CD4-positive, alpha-beta T cell (primary cell): ENCODE measurements at regions not wholly inside any gene's neighbourhood (a gene's known extent, or its start where the extent isn't known, plus 50 kb on each side); places are given as distances from the start of the nearest gene placed in this dataset.
"Not testable (repeated sequence)": the region's sequence is repeated elsewhere in the genome, so short reads cannot be mapped to it uniquely, and the experiment has no call there.

Experiments
- ATAC-seq: fragments of 200-7000 bp; cut with Tn5 transposase; one replicate; pipeline ENCODE4 v1.10.0; 2022; ENCODE audit warnings: mild to moderate bottlenecking; ENCODE audit not compliant: poor library complexity
- CTCF ChIA-PET: fragments of 350-600 bp; sonication (Branson Sonifier 250); formaldehyde crosslinking; loops from one replicate; lab custom pipeline; 2021; ENCODE audit warnings: antibody characterized with exemption, inconsistent platforms; lab: Charles Lee
- POLR2A ChIA-PET: fragments of 350-600 bp; sonication (Branson Sonifier 250); formaldehyde crosslinking; loops from one replicate; lab custom pipeline; 2021; ENCODE audit warnings: antibody characterized with exemption, inconsistent platforms; lab: Charles Lee
- DNase-seq, 14 experiments: peaks; one replicate each; pipeline ENCODE4 v3.0.0-alpha.2; 2013 to 2020; ENCODE audit warnings: mixed read lengths in 2 of 14
- H3K27ac ChIP-seq, 2 donors: one replicate each; pipeline versions ENCODE4 v1.5.1 to v1.7.0; 2013; ENCODE audit warnings: low read length in 2 of 2, low read depth in 1 of 2, mild to moderate bottlenecking in 1 of 2
- H3K27me3 ChIP-seq, 2 experiments: 1 replicate in 1 of 2; 2 replicates in 1 of 2; pipeline versions ENCODE4 v1.6.1 to v1.7.0; 2013; ENCODE audit warnings: low read length in 2 of 2, control low read depth in 1 of 2, mild to moderate bottlenecking in 1 of 2, moderate library complexity in 1 of 2; ENCODE audit not compliant: insufficient read depth in 2 of 2, control insufficient read depth in 1 of 2
- H3K36me3 ChIP-seq: one replicate; pipeline ENCODE4 v1.6.1; 2013; ENCODE audit warnings: low read length, control low read depth; ENCODE audit not compliant: insufficient read depth
- H3K4me1 ChIP-seq: one replicate; pipeline ENCODE4 v1.6.1; 2013; ENCODE audit warnings: low read length, control low read depth; ENCODE audit not compliant: insufficient read depth
- H3K4me3 ChIP-seq: one replicate; pipeline ENCODE4 v1.5.1; 2013; ENCODE audit warnings: mild to moderate bottlenecking, low read length, moderate library complexity
- H3K9me3 ChIP-seq, 2 experiments: 1 replicate in 1 of 2; 2 replicates in 1 of 2; pipeline versions ENCODE4 v1.6.1 to v1.7.0; 2013; ENCODE audit warnings: low read length in 2 of 2, mild to moderate bottlenecking in 2 of 2, control low read depth in 1 of 2, moderate library complexity in 1 of 2; ENCODE audit not compliant: control insufficient read depth in 1 of 2, insufficient read depth in 1 of 2
- H3K27ac Mint-ChIP-seq: one replicate; pipeline ENCODE4 v1.8.0; 2020; ENCODE audit warnings: mixed read lengths
- H3K27me3 Mint-ChIP-seq: one replicate; pipeline ENCODE4 v1.8.0; 2021; ENCODE audit warnings: mixed read lengths
- H3K36me3 Mint-ChIP-seq: one replicate; pipeline ENCODE4 v1.8.0; 2021; ENCODE audit warnings: low read depth, mixed read lengths
- H3K4me1 Mint-ChIP-seq: one replicate; pipeline ENCODE4 v1.8.0; 2021; ENCODE audit warnings: low read depth, mixed read lengths
- H3K4me3 Mint-ChIP-seq: one replicate; pipeline ENCODE4 v1.8.0; 2020; ENCODE audit warnings: mild to moderate bottlenecking, mixed read lengths
- H3K9me3 Mint-ChIP-seq: one replicate; pipeline ENCODE4 v1.8.0; 2020; ENCODE audit warnings: mixed read lengths
- CTCF ChIP-seq: fragments of 200-600 bp; IDR thresholded peaks from one replicate; pipeline ENCODE4 v1.8.0; 2022; ENCODE audit warnings: antibody characterized with exemption, mild to moderate bottlenecking
- intact Hi-C, 2 experiments: fragments of 100-400 bp; cut with DNase I in 1 of 2; cut with micrococcal nuclease in 1 of 2; formaldehyde crosslinking; loops; one replicate each; pipeline versions ENCODE4 v1.15.1 to v1.9.0; 2023 to 2025; cut with DNase I, micrococcal nuclease

GRCh38 chr3:78337801-78338211 lies 1297.9 kb downstream of the ROBO2 start:
- Mint-ChIP-seq H3K36me3 (no peaks in the 10 kb centered on the region), H3K4me3 (no peak overlapping the region), H3K4me1 (no peaks in the 10 kb centered on the region), H3K9me3 (peaks cover 6% of the 10 kb centered on the region), H3K27ac (no peak overlapping the region), H3K27me3 (no peaks in the 10 kb centered on the region)
- ChIA-PET CTCF (no interaction called here), POLR2A (no interaction called here)
- peaks cover 3 to 8% of the 10 kb centered on the region in 2 experiments for H3K9me3 ChIP-seq
- no peak overlapping the region for H3K27ac ChIP-seq
- intact Hi-C loops = no loop called here
- H3K36me3 ChIP-seq = no peaks in the 10 kb centered on the region
- no peaks in the 10 kb centered on the region for H3K4me1 ChIP-seq
- no peak for ATAC-seq
- no peaks in the 10 kb centered on the region for H3K27me3 ChIP-seq
- no peak for TF ChIP-seq CTCF
- no peak for DNase-seq
- no peak overlapping the region for H3K4me3 ChIP-seq

DNA sequence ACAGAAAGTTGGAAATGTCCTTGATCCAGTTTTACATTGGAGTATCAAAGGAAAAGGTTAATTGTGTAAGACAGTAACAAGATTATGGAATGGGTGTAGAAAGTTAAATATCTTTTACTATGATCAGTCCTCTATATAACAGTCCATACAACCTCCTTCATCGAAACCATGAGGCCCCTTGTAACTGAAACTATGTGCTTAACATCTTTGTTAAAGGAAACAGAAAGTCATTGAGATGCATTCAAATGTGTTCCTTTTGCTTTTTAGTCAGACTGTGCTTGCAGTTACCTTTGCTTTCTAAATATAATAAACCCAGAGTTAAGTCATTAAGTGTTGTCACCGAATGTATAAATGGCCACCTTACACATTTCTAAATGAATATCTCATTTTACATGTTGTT lies 1298.5 kb downstream of the ROBO2 start:
- POLR2A ChIA-PET = no interaction called here

DNA sequence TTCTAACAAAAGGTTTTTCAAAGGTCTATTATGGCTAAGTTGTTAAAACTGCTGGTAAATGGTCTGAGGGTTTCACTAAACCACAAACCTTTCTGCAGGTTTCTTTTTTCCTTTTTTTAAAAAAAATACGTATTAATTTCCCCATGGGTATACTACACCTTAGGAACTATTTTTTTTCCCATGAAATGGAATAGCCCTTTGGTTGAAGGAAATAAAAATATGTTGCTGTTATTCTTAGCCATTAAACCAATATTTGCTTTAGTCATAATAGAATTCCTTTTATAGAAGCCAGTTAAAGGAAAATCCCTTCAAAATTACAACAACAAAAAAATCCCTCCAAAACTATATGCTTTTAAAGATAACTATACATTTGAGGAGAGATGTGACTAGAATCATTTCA lies 1303.3 kb downstream of the ROBO2 start:
- H3K27ac Mint-ChIP-seq = no peak overlapping the region
- H3K27ac ChIP-seq = no peak overlapping the region
- H3K36me3 Mint-ChIP-seq = no peaks in the 10 kb centered on the region
- H3K4me3 Mint-ChIP-seq = no peak overlapping the region
- H3K4me1 ChIP-seq = no peaks in the 10 kb centered on the region
- no peak for TF ChIP-seq CTCF
- intact Hi-C loops = no loop called here
- ChIA-PET POLR2A (no interaction called here), CTCF (no interaction called here)
- H3K4me1 Mint-ChIP-seq = no peaks in the 10 kb centered on the region
- H3K9me3 ChIP-seq = peaks cover 0 to 14% of the 10 kb centered on the region in 2 experiments
- DNase-seq (no peak), ATAC-seq (no peak)
- H3K27me3 Mint-ChIP-seq = no peaks in the 10 kb centered on the region
- no peaks in the 10 kb centered on the region for H3K36me3 ChIP-seq
- H3K4me3 ChIP-seq = no peak overlapping the region
- peaks cover 18% of the 10 kb centered on the region for H3K9me3 Mint-ChIP-seq
- no peaks in the 10 kb centered on the region for H3K27me3 ChIP-seq

More for the DNA sequence above, 1298.5 kb downstream of the ROBO2 start:
- TF ChIP-seq CTCF = no peak
- Mint-ChIP-seq H3K27ac (no peak overlapping the region), H3K4me1 (no peaks in the 10 kb centered on the region), H3K36me3 (no peaks in the 10 kb centered on the region), H3K9me3 (peaks cover 6% of the 10 kb centered on the region), H3K4me3 (no peak overlapping the region), H3K27me3 (no peaks in the 10 kb centered on the region)
- H3K27me3 ChIP-seq = no peaks in the 10 kb centered on the region
- intact Hi-C loops = no loop called here
- CTCF ChIA-PET = no interaction called here
- H3K27ac ChIP-seq = no peak overlapping the region
- DNase-seq = no peak
- no peaks in the 10 kb centered on the region for H3K4me1 ChIP-seq
- H3K36me3 ChIP-seq = no peaks in the 10 kb centered on the region
- peaks cover 3 to 8% of the 10 kb centered on the region in 2 experiments for H3K9me3 ChIP-seq
- no peak for ATAC-seq
- no peak overlapping the region for H3K4me3 ChIP-seq

DNA sequence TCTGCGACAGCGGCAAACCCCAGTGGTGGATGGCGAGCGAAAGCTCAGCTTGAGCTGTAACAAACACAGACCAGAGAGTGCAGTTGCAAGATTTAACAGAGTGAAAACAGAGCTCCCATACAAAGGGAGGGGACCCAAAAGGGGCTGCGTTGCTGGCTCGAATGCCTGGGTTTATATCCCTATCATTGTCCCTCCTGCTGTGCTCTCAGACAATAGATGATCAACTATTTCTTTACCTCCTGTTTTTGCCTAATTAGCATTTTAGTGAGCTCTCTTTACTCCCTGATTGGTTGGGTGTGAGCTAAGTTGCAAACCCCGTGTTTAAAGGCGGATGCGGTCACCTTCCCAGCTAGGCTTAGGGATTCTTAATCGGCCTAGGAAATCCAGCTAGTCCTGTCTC lies 1304.4 kb downstream of the ROBO2 start:
- H3K4me3 ChIP-seq, H3K27ac ChIP-seq, POLR2A ChIA-PET, H3K27me3 Mint-ChIP-seq, H3K36me3 Mint-ChIP-seq, CTCF ChIA-PET, H3K27me3 ChIP-seq, intact Hi-C loops, H3K4me3 Mint-ChIP-seq, DNase-seq, H3K4me1 Mint-ChIP-seq, H3K36me3 ChIP-seq, ATAC-seq, H3K27ac Mint-ChIP-seq, H3K4me1 ChIP-seq: not testable (repeated sequence)
- peaks cover 0 to 14% of the 10 kb centered on the region in 2 experiments for H3K9me3 ChIP-seq
- H3K9me3 Mint-ChIP-seq = peaks cover 20% of the 10 kb centered on the region
